GM20000 (cell line): ENCODE measurements at regions not wholly inside any gene's neighbourhood (a gene's known extent, or its start where the extent isn't known, plus 50 kb on each side); places are given as distances from the start of the nearest gene placed in this dataset.

ENCODE experiments used
- DNase-seq: peaks from one replicate; pipeline ENCODE4 v3.0.0; 2012; ENCODE audit warnings: low spot score
- TF ChIP-seq, protein P1 (sequence below): IDR thresholded peaks from 2 replicates; pipeline ENCODE4 v1.5.1; 2012; ENCODE audit warnings: mild to moderate bottlenecking, control low read depth; ENCODE audit errors: extremely low read depth, missing control alignments

DNA sequence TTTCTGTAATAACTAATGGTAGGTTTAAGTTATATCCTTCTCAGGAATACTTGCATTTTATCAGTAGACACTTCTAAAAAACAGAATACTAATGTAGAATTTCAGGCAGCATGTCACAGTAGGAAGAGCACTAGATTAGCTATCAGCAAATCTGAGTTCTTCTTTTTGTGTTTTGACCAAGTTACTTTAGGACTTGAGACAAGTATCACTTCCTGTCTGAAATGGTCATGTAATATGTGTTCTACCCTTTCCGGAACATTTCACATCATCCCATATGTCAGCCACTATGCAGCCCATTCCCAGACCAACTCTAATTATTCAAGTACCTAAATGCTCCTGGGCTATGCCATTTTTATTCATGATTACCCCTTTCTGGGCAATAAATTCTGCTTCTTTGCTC is 401.8 kb upstream of the RPS6KA3 start:
- DNase-seq: no peak
- TF ChIP-seq, protein P1, sequence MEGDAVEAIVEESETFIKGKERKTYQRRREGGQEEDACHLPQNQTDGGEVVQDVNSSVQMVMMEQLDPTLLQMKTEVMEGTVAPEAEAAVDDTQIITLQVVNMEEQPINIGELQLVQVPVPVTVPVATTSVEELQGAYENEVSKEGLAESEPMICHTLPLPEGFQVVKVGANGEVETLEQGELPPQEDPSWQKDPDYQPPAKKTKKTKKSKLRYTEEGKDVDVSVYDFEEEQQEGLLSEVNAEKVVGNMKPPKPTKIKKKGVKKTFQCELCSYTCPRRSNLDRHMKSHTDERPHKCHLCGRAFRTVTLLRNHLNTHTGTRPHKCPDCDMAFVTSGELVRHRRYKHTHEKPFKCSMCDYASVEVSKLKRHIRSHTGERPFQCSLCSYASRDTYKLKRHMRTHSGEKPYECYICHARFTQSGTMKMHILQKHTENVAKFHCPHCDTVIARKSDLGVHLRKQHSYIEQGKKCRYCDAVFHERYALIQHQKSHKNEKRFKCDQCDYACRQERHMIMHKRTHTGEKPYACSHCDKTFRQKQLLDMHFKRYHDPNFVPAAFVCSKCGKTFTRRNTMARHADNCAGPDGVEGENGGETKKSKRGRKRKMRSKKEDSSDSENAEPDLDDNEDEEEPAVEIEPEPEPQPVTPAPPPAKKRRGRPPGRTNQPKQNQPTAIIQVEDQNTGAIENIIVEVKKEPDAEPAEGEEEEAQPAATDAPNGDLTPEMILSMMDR: no peak

DNA sequence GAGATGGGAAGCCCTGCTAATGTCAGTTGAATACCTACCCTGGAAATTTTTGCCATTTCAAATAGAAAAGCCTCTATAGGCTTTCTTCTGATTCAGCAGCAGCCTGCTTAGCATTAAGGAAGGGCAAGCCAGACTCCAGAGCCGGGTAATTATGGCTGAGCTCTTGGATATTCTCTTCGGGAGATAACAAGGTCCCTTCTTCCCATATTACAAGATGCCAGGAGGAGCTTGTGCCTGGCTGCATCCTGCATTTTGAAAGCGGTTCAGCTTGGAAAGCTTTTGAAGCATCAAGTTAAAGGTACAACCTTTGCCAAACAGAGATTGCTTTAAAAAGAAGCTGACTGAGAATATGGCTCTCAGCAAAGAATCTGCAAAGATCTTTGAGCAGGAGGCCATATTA is 399.6 kb upstream of the RPS6KA3 start:
- TF ChIP-seq, protein P1: no peak
- DNase-seq: no peak

DNA sequence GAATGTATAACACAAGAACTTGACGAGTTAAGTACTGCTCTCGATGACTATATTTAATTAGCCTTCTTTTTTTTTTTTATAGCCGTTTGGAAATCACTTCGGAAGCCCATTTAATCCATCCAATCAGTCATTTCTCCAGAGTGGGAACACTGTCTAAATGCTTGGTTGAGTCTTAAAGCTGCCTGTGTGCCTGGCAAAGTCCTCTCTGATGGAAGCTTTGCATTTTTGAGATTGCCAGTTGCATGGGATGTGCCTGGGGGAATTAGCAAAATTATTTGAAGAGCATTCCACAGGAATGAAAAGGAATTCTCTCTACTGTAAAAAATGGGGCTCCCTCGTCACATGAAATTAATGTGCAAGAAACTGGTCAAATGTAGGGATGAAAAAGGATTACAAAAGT is 398.8 kb upstream of the RPS6KA3 start:
- DNase-seq: no peak

DNA sequence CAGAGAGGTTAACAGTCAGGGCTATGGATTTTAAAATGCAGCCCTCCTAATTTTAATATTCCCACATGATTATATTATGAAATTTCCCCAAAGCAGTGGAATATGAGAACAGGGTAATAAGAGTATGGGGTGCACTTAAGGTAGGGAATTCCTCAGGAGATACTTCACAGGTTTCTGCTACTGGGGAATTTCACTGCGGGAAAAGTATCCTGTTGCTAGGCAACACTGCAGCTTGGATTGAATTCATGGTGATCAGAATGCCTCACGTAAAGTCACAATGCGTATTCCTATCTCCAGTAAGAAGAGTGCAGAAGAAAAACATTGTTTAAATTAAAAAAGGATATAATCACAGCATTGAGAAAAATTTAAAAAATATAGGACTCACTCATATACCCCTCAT is 398.1 kb upstream of the RPS6KA3 start:
- TF ChIP-seq, protein P1: no peak
- DNase-seq: no peak

More for the DNA sequence above, 398.8 kb upstream of the RPS6KA3 start:
- TF ChIP-seq, protein P1: no peak

DNA sequence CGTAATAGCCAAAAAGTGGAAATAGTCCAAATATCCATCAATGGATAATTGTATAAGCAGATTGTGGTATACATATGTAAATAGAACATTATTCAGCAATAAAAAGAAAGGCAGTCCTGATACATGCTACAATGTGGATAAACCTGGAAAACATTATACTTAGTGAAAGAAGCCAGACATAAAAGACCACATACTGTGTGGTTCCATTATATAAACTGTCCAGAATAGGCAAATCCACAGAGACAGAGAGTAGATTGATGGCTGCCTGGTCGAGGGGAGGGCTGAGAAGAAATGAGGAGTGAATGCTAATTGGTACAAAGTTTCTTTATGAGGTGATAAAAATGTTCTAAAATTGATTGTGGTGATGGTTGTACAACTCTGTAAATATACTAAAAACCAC is 397.4 kb upstream of the RPS6KA3 start:
- DNase-seq: no peak
- TF ChIP-seq, protein P1: no peak

DNA sequence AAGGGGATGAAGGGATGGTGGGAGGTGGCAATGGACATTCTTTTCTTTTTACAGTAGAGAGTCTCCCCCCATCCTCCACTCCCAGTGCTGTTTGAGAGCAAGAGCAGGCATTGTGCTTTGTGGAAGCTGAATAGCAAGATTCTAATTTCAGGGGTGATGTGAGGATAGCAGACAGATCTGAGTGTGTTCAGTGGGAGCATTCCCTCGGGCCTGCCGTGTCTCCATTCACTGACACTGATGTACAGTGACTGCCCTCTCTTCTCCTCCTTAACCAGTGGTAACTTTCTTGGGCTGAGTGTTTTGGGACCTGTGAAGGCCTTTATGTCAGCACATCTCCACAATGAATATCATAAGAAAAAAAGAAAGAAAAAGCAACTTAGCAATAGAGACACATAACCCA is 396.6 kb upstream of the RPS6KA3 start:
- DNase-seq: no peak
- TF ChIP-seq, protein P1: no peak

DNA sequence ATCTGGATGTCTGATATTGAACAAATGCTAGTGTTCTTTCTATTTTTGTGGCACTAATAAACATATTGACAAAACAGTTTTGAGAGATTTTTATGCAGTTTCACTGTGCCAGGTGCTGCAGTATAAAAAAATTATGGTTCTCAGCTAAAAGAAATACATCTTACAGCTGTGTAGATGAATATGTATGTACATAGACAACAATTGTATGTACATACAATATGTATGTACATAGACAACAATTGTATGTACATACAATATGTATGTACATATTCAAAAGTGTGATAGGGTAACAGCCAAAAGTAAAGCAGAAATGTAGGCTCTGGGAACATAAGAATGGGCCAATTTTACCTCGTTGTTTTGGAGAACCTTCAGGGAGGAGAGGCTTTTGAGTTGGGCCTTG is 390.0 kb upstream of the RPS6KA3 start:
- TF ChIP-seq, protein P1: no peak
- no peak for DNase-seq
